ENCODE measurements at regions not wholly inside any gene's neighbourhood (a gene's known extent, or its start where the extent isn't known, plus 50 kb on each side); places are given as distances from the start of the nearest gene placed in this dataset.

GRCh38 chr5:2430606-2431005 is 320.9 kb downstream of the IRX2 start:
- H3K27me3 ChIP-seq (ENCODE audit: insufficient read depth, low read length, poor library complexity, severe bottlenecking) = no peaks in the 10 kb centered on the region
- H3K79me2 ChIP-seq (ENCODE audit: insufficient read depth, low read length) = no peaks in the 10 kb centered on the region
- no peak overlapping the region for H3K4me2 ChIP-seq (ENCODE audit: low read depth, low read length, poor library complexity, severe bottlenecking)
- H3K36me3 ChIP-seq (ENCODE audit: insufficient read depth, low read length) = no peaks in the 10 kb centered on the region
- no peak overlapping the region for H3K4me3 ChIP-seq (ENCODE audit: low read length, poor library complexity, severe bottlenecking)
- no peaks in the 10 kb centered on the region for H4K20me1 ChIP-seq (ENCODE audit: insufficient read depth, low read length, poor library complexity, severe bottlenecking)
- peaks cover 3% of the 10 kb centered on the region; the same call in 1 of the 2 replicates for H3K9me3 ChIP-seq (ENCODE audit: insufficient read depth, low read depth, low read length)
- H3K9ac ChIP-seq (ENCODE audit: low read depth, low read length, poor library complexity, severe bottlenecking) = no peak overlapping the region
- TF ChIP-seq EZH2phosphoT487 (IDR thresholded peaks at IDR 0.05; ENCODE audit: borderline replicate concordance) = no peak
- no peak for TF ChIP-seq CTCF (conservative IDR thresholded peaks at IDR 0.05; ENCODE audit: low read length)
- no peaks in the 10 kb centered on the region for H3F3A ChIP-seq (ENCODE audit: low read depth)
- H3K4me1 ChIP-seq (ENCODE audit: insufficient read depth, low read length, poor library complexity, severe bottlenecking) = no peaks in the 10 kb centered on the region
- H2AFZ ChIP-seq (ENCODE audit: low read length) = no peak overlapping the region
- H3K9me2 ChIP-seq (replicated peaks; ENCODE audit: low read depth, low read length) = no peaks in the 10 kb centered on the region

- peaks cover 3% of the 10 kb centered on the region; the same call in 1 of the 2 replicates for H3K9me3 ChIP-seq (ENCODE audit: insufficient read depth, low read depth, low read length)
- H3K4me2 ChIP-seq (ENCODE audit: low read depth, low read length, poor library complexity, severe bottlenecking) = no peak overlapping the region
- no peaks in the 10 kb centered on the region for H3K27me3 ChIP-seq (ENCODE audit: insufficient read depth, low read length, poor library complexity, severe bottlenecking)
- H3K4me3 ChIP-seq (ENCODE audit: low read length, poor library complexity, severe bottlenecking) = no peak overlapping the region
- H3K36me3 ChIP-seq (ENCODE audit: insufficient read depth, low read length) = no peaks in the 10 kb centered on the region
- no peak overlapping the region for H2AFZ ChIP-seq (ENCODE audit: low read length)
- H3F3A ChIP-seq (ENCODE audit: low read depth) = no peaks in the 10 kb centered on the region
- H4K20me1 ChIP-seq (ENCODE audit: insufficient read depth, low read length, poor library complexity, severe bottlenecking) = no peaks in the 10 kb centered on the region
- H3K9me2 ChIP-seq (replicated peaks; ENCODE audit: low read depth, low read length) = no peaks in the 10 kb centered on the region
- TF ChIP-seq CTCF (conservative IDR thresholded peaks at IDR 0.05; ENCODE audit: low read length) (no peak), EZH2phosphoT487 (IDR thresholded peaks at IDR 0.05; ENCODE audit: borderline replicate concordance) (no peak)
- H3K4me1 ChIP-seq (ENCODE audit: insufficient read depth, low read length, poor library complexity, severe bottlenecking) = no peaks in the 10 kb centered on the region
- no peak overlapping the region for H3K9ac ChIP-seq (ENCODE audit: low read depth, low read length, poor library complexity, severe bottlenecking)
- H3K79me2 ChIP-seq (ENCODE audit: insufficient read depth, low read length) = no peaks in the 10 kb centered on the region
Measured at GRCh38 chr5:2427983-2428382, 323.5 kb downstream of the IRX2 start.

GRCh38 chr5:2423634-2424033 is 327.8 kb downstream of the IRX2 start:
- no peaks in the 10 kb centered on the region for H3K36me3 ChIP-seq (ENCODE audit: insufficient read depth, low read length)
- H3K27me3 ChIP-seq (ENCODE audit: insufficient read depth, low read length, poor library complexity, severe bottlenecking) = no peaks in the 10 kb centered on the region
- H3F3A ChIP-seq (ENCODE audit: low read depth) = no peaks in the 10 kb centered on the region
- no peaks in the 10 kb centered on the region for H4K20me1 ChIP-seq (ENCODE audit: insufficient read depth, low read length, poor library complexity, severe bottlenecking)
- no peak overlapping the region for H3K9ac ChIP-seq (ENCODE audit: low read depth, low read length, poor library complexity, severe bottlenecking)
- H2AFZ ChIP-seq (ENCODE audit: low read length) = no peak overlapping the region
- no peak overlapping the region for H3K4me3 ChIP-seq (ENCODE audit: low read length, poor library complexity, severe bottlenecking)
- no peak overlapping the region for H3K4me2 ChIP-seq (ENCODE audit: low read depth, low read length, poor library complexity, severe bottlenecking)
- no peak for TF ChIP-seq EZH2phosphoT487 (IDR thresholded peaks at IDR 0.05; ENCODE audit: borderline replicate concordance)
- no peak for TF ChIP-seq CTCF (conservative IDR thresholded peaks at IDR 0.05; ENCODE audit: low read length)
- H3K9me2 ChIP-seq (replicated peaks; ENCODE audit: low read depth, low read length) = no peaks in the 10 kb centered on the region
- no peaks in the 10 kb centered on the region for H3K4me1 ChIP-seq (ENCODE audit: insufficient read depth, low read length, poor library complexity, severe bottlenecking)
- 0 out of 2 replicates have a peak, but pooled peaks cover 7% of the 10 kb centered on the region for H3K9me3 ChIP-seq (ENCODE audit: insufficient read depth, low read depth, low read length)
- no peaks in the 10 kb centered on the region for H3K79me2 ChIP-seq (ENCODE audit: insufficient read depth, low read length)

All from Loucy (cell line).